Neural crest cell (in vitro differentiated cells): ENCODE measurements at regions not wholly inside any gene's neighbourhood (a gene's known extent, or its start where the extent isn't known, plus 50 kb on each side); places are given as distances from the start of the nearest gene placed in this dataset.

ENCODE experiments used
- DNase-seq: peaks from one replicate; pipeline ENCODE4 v3.0.0; 2021; ENCODE audit warnings: low read depth, mixed read lengths, low spot score
- H3K27ac Mint-ChIP-seq: one replicate; pipeline ENCODE4 v1.8.0; 2021; ENCODE audit warnings: mild to moderate bottlenecking, mixed read lengths; ENCODE audit not compliant: unreplicated experiment
- H3K27me3 Mint-ChIP-seq: 2 replicates; pipeline ENCODE4 v1.8.0; 2021; ENCODE audit warnings: low read depth, mild to moderate bottlenecking, mixed read lengths
- H3K36me3 Mint-ChIP-seq: 2 replicates; pipeline ENCODE4 v1.8.0; 2021; ENCODE audit warnings: low read depth, mild to moderate bottlenecking, mixed read lengths
- H3K4me1 Mint-ChIP-seq: 2 replicates; pipeline ENCODE4 v1.8.0; 2021; ENCODE audit warnings: mixed read lengths
- H3K4me3 Mint-ChIP-seq: one replicate; pipeline ENCODE4 v1.8.0; 2021; ENCODE audit warnings: mild to moderate bottlenecking, mixed read lengths
- H3K9me3 Mint-ChIP-seq: 2 replicates; pipeline ENCODE4 v1.8.0; 2021; ENCODE audit warnings: mixed read lengths
- TF ChIP-seq, protein P1 (sequence below): fragments of 200-600 bp; sonication (generic); conservative IDR thresholded peaks from 2 replicates; pipeline ENCODE4 v1.5.0; 2021; ENCODE audit warnings: antibody characterized with exemption, mild to moderate bottlenecking

DNA sequence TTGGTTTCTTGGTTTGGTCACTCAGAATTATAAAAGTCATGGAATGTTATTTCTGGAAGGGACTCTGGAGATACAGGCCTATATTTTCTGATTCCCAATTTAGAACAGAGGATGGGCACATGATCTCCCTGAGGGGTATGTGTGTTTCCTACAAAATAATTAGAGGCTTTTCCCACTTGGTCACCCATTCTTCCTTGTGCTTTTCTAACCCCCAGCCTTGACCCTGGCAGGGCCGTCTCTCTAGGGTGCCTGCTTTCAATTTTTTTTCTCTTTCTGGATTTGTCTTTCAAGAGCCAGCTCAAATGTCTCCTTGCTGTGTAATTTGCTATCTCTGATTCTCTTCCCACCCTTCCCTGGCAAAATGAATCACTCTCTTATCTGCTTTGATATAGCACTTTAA is 131.9 kb downstream of the HLX start:
- no peak for DNase-seq
- Mint-ChIP-seq H3K36me3 (no peaks in the 10 kb centered on the region), H3K4me1 (no peaks in the 10 kb centered on the region), H3K4me3 (no peak overlapping the region), H3K27me3 (peaks cover 13% of the 10 kb centered on the region), H3K27ac (no peak overlapping the region), H3K9me3 (no peaks in the 10 kb centered on the region)
- TF ChIP-seq, protein P1, sequence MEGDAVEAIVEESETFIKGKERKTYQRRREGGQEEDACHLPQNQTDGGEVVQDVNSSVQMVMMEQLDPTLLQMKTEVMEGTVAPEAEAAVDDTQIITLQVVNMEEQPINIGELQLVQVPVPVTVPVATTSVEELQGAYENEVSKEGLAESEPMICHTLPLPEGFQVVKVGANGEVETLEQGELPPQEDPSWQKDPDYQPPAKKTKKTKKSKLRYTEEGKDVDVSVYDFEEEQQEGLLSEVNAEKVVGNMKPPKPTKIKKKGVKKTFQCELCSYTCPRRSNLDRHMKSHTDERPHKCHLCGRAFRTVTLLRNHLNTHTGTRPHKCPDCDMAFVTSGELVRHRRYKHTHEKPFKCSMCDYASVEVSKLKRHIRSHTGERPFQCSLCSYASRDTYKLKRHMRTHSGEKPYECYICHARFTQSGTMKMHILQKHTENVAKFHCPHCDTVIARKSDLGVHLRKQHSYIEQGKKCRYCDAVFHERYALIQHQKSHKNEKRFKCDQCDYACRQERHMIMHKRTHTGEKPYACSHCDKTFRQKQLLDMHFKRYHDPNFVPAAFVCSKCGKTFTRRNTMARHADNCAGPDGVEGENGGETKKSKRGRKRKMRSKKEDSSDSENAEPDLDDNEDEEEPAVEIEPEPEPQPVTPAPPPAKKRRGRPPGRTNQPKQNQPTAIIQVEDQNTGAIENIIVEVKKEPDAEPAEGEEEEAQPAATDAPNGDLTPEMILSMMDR = no peak

GRCh38 chr1:221012120-221012519 is 132.9 kb downstream of the HLX start:
- Mint-ChIP-seq H3K4me3 (no peak overlapping the region), H3K27me3 (peaks cover 10% of the 10 kb centered on the region), H3K36me3 (no peaks in the 10 kb centered on the region), H3K4me1 (no peaks in the 10 kb centered on the region), H3K27ac (no peak overlapping the region), H3K9me3 (no peaks in the 10 kb centered on the region)
- no peak for DNase-seq
- TF ChIP-seq, protein P1 = no peak

GRCh38 chr1:221013691-221014660 is 134.7 kb downstream of the HLX start:
- Mint-ChIP-seq H3K4me3 (no peak overlapping the region), H3K27ac (no peak overlapping the region), H3K36me3 (no peaks in the 10 kb centered on the region), H3K4me1 (no peaks in the 10 kb centered on the region), H3K9me3 (no peaks in the 10 kb centered on the region), H3K27me3 (peaks cover 7% of the 10 kb centered on the region)
- TF ChIP-seq, protein P1 = no peak
- no peak for DNase-seq

DNA sequence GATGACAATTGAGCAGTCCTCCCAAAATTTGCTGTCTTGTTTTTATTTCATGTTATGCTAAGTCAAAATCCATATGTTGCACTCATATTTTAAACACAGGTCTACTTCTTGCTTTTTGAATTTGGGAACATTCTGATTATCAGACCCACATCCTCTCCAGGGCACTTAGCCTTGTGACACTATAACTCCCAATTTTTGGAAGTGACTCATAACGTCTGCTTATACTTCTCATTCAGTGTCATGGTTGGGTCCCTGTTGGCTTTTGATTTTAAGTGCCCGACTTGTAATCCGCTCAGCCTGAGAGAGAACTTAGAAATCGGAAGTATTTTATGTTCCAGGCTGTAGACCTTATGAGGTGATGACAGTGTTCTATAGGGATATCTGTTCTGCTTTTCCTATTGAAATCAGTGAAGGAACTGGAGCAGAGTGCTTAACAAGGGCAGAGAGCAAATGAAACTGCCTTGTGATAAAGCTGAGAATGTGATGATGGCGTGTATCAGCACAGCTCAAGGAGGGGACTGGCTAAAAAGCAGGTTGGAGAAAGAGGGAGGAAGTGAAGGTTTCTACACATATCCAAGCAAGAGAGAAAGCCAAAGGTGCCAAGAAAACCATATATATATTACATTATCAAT is 136.0 kb downstream of the HLX start:
- no peaks in the 10 kb centered on the region for H3K36me3 Mint-ChIP-seq

DNA sequence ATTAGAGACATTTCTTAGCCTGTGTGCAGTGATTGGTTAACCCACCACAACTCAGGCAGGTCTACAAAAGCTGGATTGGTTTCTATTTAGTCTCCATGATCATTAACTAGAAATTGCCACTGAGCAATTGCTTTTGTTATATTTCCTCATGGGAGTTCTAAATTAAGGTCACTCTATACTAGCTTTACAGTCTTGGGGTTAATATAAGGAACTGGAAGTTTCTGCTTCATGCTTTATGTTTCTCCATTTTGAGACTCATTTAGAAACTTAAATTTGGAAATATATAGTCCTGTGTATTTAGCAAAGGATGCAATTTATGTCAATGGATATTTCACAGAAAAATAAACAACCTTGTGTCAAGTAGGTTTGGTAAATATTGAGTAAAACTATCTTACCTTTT is 137.5 kb downstream of the HLX start:
- no peaks in the 10 kb centered on the region for H3K4me1 Mint-ChIP-seq
- no peak overlapping the region for H3K27ac Mint-ChIP-seq
- DNase-seq = no peak
- no peaks in the 10 kb centered on the region for H3K36me3 Mint-ChIP-seq
- peaks cover 12% of the 10 kb centered on the region for H3K27me3 Mint-ChIP-seq
- TF ChIP-seq, protein P1 = no peak
- no peak overlapping the region for H3K4me3 Mint-ChIP-seq
- H3K9me3 Mint-ChIP-seq = no peaks in the 10 kb centered on the region

More for the DNA sequence above, 136.0 kb downstream of the HLX start:
- Mint-ChIP-seq H3K4me1 (no peaks in the 10 kb centered on the region), H3K27ac (no peak overlapping the region), H3K9me3 (no peaks in the 10 kb centered on the region), H3K27me3 (peaks cover 7% of the 10 kb centered on the region), H3K4me3 (no peak overlapping the region)
- TF ChIP-seq, protein P1 = no peak
- no peak for DNase-seq
